ENCODE measurements at regions not wholly inside any gene's neighbourhood (a gene's known extent, or its start where the extent isn't known, plus 50 kb on each side); places are given as distances from the start of the nearest gene placed in this dataset.

- TF ChIP-seq CTCF (IDR thresholded peaks at IDR 0.05; ENCODE audit: low read depth, low read length): no peak
- H3K4me3 ChIP-seq (ENCODE audit: low read depth, low read length): no peak overlapping the region
These were observed 197.2 kb downstream of the NUFIP1 start for GRCh38 chr13:44792096-44792495.

GRCh38 chr13:44790289-44790688 lies 199.0 kb downstream of the NUFIP1 start:
- TF ChIP-seq CTCF (IDR thresholded peaks at IDR 0.05; ENCODE audit: low read depth, low read length): no peak
- H3K4me3 ChIP-seq (ENCODE audit: low read depth, low read length): no peak overlapping the region

- no peak for TF ChIP-seq CTCF (IDR thresholded peaks at IDR 0.05; ENCODE audit: low read depth, low read length)
- H3K4me3 ChIP-seq (ENCODE audit: low read depth, low read length): no peak overlapping the region
These were observed 201.7 kb downstream of the NUFIP1 start for GRCh38 chr13:44787617-44788016.

- TF ChIP-seq CTCF (IDR thresholded peaks at IDR 0.05; ENCODE audit: low read depth, low read length): no peak
- H3K4me3 ChIP-seq (ENCODE audit: low read depth, low read length): no peak overlapping the region
These were observed 202.5 kb downstream of the NUFIP1 start for GRCh38 chr13:44786756-44787155.

GRCh38 chr13:44785401-44785800 lies 203.9 kb downstream of the NUFIP1 start:
- H3K4me3 ChIP-seq (ENCODE audit: low read depth, low read length): no peak overlapping the region
- no peak for TF ChIP-seq CTCF (IDR thresholded peaks at IDR 0.05; ENCODE audit: low read depth, low read length)

DNA sequence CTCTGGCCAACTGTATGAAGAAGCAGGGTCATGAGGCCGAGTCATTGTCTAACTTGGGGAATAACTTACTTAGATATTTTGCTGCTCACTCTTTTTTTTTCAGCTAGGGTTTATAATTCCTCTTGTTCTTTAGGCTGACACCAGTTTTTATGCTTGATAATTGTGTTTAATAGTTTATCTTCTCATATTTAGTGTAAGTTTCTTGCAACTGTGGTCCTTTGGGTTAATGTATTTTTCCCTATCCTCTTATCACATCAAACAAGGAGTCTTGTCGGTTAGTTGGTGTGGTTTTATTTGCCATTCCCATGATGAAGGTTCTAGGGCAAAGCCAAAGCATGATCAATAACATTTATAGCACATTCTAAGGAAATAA lies 204.6 kb downstream of the NUFIP1 start:
- no peak overlapping the region for H3K4me3 ChIP-seq (ENCODE audit: low read depth, low read length)
- no peak for TF ChIP-seq CTCF (IDR thresholded peaks at IDR 0.05; ENCODE audit: low read depth, low read length)

- TF ChIP-seq CTCF (IDR thresholded peaks at IDR 0.05; ENCODE audit: low read depth, low read length): no peak
- H3K4me3 ChIP-seq (ENCODE audit: low read depth, low read length): no peak overlapping the region
These were observed 205.1 kb downstream of the NUFIP1 start for GRCh38 chr13:44783994-44784707.

Data from WI38 (cell line).